K562 (cell line): ENCODE measurements at regions not wholly inside any gene's neighbourhood (a gene's known extent, or its start where the extent isn't known, plus 50 kb on each side); places are given as distances from the start of the nearest gene placed in this dataset.

Experiments used
- ATAC-seq: fragments of 200-7000 bp; cut with Tn5 transposase; 3 replicates; pipeline ENCODE4 v1.9.1; 2020; ENCODE audit warnings: moderate library complexity
- BruUV-seq: library from RNA; stranded (reverse); fragments of 400-500 nt; replicated peaks from 2 replicates; lab custom pipeline; 2021; lab: Mats Ljungman, UMichigan
- CTCF ChIA-PET: fragments of 300-600 bp; formaldehyde crosslinking; extraction: SDS; loops from one replicate; lab custom pipeline; 2021; ENCODE audit warnings: low intra/inter-chr PET ratio; lab: Yijun Ruan, JAX
- POLR2A ChIA-PET: fragments of 300-600, 350-650 bp; sonication (Branson Sonifier 250); formaldehyde crosslinking; extraction: SDS; loops from one replicate; lab custom pipeline; 2021; ENCODE audit warnings: antibody characterized with exemption, inconsistent platforms; lab: Yijun Ruan, JAX
- DNase-seq, 4 experiments: peaks; one replicate each; pipeline versions ENCODE4 v3.0.0 to v3.0.0-alpha.2; 2011 to 2018; ENCODE audit warnings: low spot score in 3 of 4, mixed read lengths in 3 of 4; ENCODE audit errors: extremely low read depth in 1 of 4
- FAIRE-seq: peaks from 2 replicates; lab custom pipeline; 2011; peaks lifted over from hg19 to GRCh38; lab: Jason Lieb, UNC
- H2AFZ ChIP-seq: 2 replicates; pipeline ENCODE4 v1.6.0; 2011; ENCODE audit warnings: low read depth, low read length, control low read depth, inconsistent platforms
- H3K27ac ChIP-seq: fragments of 200-600 bp; 3 replicates; pipeline ENCODE4 v1.8.0; 2011; ENCODE audit warnings: low read depth, mild to moderate bottlenecking, control low read depth, inconsistent platforms, low read length, moderate library complexity, mixed read lengths; ENCODE audit errors: extremely low read depth
- H3K27me3 ChIP-seq, 2 experiments: fragments of 300-600 bp in 1 of 2; 2 replicates in 1 of 2; 3 replicates in 1 of 2; pipeline versions ENCODE4 v1.6.0 to v1.8.0; 2011; ENCODE audit warnings: inconsistent platforms in 2 of 2, low read length in 2 of 2, mild to moderate bottlenecking in 1 of 2, mixed read lengths in 1 of 2, moderate library complexity in 1 of 2; ENCODE audit not compliant: control insufficient read depth in 2 of 2, insufficient read depth in 2 of 2
- H3K36me3 ChIP-seq: fragments of 300-600 bp; 3 replicates; pipeline ENCODE4 v1.8.0; 2011; ENCODE audit warnings: mild to moderate bottlenecking, low read length, inconsistent platforms; ENCODE audit not compliant: control insufficient read depth, insufficient read depth
- H3K4me1 ChIP-seq, 2 experiments: fragments of 200-600 bp in 1 of 2; replicated peaks in 1 of 2; 2 replicates in 1 of 2; 3 replicates in 1 of 2; pipeline versions ENCODE4 v1.5.1 to v1.8.0; 2011; ENCODE audit warnings: inconsistent platforms in 2 of 2, low read length in 2 of 2, mild to moderate bottlenecking in 1 of 2, mixed read lengths in 1 of 2, moderate library complexity in 1 of 2; ENCODE audit not compliant: control insufficient read depth in 2 of 2, insufficient read depth in 2 of 2
- H3K4me2 ChIP-seq: 2 replicates; pipeline ENCODE4 v1.6.1; 2011; ENCODE audit warnings: low read length, control low read depth, inconsistent platforms, mixed read lengths; ENCODE audit not compliant: insufficient read depth
- H3K4me3 ChIP-seq: fragments of 200-600 bp; sonication (generic), shearing (Covaris generic); 2 replicates; pipeline ENCODE4 v1.5.1; 2016; ENCODE audit warnings: control low read depth, inconsistent platforms
- H3K79me2 ChIP-seq: fragments of 200-600 bp; 3 replicates; pipeline ENCODE4 v1.8.0; 2011; ENCODE audit warnings: low read length, inconsistent platforms; ENCODE audit not compliant: control insufficient read depth, insufficient read depth
- H3K9ac ChIP-seq, 2 experiments: 2 replicates each; pipeline versions ENCODE4 v1.6.0 to v1.6.1; 2011; ENCODE audit warnings: low read depth in 2 of 2, low read length in 2 of 2, control low read depth in 1 of 2, inconsistent platforms in 1 of 2, mild to moderate bottlenecking in 1 of 2, mixed read lengths in 1 of 2; ENCODE audit not compliant: insufficient read depth in 1 of 2
- H3K9me1 ChIP-seq: one replicate; pipeline ENCODE4 v1.6.0; 2011; ENCODE audit warnings: inconsistent platforms, mild to moderate bottlenecking, low read length, moderate library complexity; ENCODE audit not compliant: control insufficient read depth, insufficient read depth
- H3K9me3 ChIP-seq: replicated peaks from 2 replicates; pipeline ENCODE4 v1.5.1; 2011; ENCODE audit warnings: low read depth, low read length, inconsistent platforms; ENCODE audit not compliant: control insufficient read depth, insufficient read depth
- H4K20me1 ChIP-seq: replicated peaks from 2 replicates; pipeline ENCODE4 v1.6.1; 2011; ENCODE audit warnings: low read length, inconsistent platforms, mixed read lengths; ENCODE audit not compliant: control insufficient read depth, insufficient read depth
- DIDO1 ChIP-seq: fragments of 450-650 bp; IDR thresholded peaks from 2 replicates; pipeline ENCODE4 v1.6.1; 2016; ENCODE audit warnings: low read depth, missing biosample characterization, missing genetic modification characterization
- GABPB2 ChIP-seq: fragments of 250-450 bp; sonication (Bioruptor Pico); conservative IDR thresholded peaks from 2 replicates; pipeline ENCODE4 v1.5.1; 2021; ENCODE audit warnings: mild to moderate bottlenecking
- MAFF ChIP-seq: IDR thresholded peaks from 2 replicates; pipeline ENCODE4 v1.6.1; 2012; ENCODE audit warnings: low read length, improper control_type of control experiment
- NCOR1 ChIP-seq: fragments of 450-650 bp; IDR thresholded peaks from 2 replicates; pipeline ENCODE4 v1.6.1; 2016; ENCODE audit warnings: mild to moderate bottlenecking, moderate library complexity
- RBM39 ChIP-seq: fragments of 200-400 bp; formaldehyde crosslinking; optimal IDR thresholded peaks from 2 replicates; pipeline ENCODE3; 2018; ENCODE audit warnings: low read depth, low read length
- RUNX1 ChIP-seq: sonication (generic); IDR thresholded peaks from 2 replicates; pipeline ENCODE4 v1.6.1; 2016; ENCODE audit warnings: antibody characterized with exemption, low read depth
- SMARCB1 ChIP-seq: IDR thresholded peaks from 2 replicates; pipeline ENCODE4 v1.6.1; 2011; ENCODE audit warnings: improper control_type of control experiment, low read depth; ENCODE audit not compliant: insufficient read length
- U2AF1 ChIP-seq: fragments of 200-400 bp; formaldehyde crosslinking; optimal IDR thresholded peaks from 2 replicates; pipeline ENCODE3; 2017; ENCODE audit warnings: mild to moderate bottlenecking, low read depth, low read length, moderate library complexity
- ZFP91 ChIP-seq: sonication (generic); formaldehyde crosslinking; IDR thresholded peaks from 2 replicates; pipeline ENCODE4 v1.8.0; 2022; ENCODE audit warnings: mild to moderate bottlenecking, missing genetic modification reagents
- WGBS: fragments of 100-300 bp; shearing (Covaris generic); methylation state at CpG from one replicate; pipeline ENCODE4 v1.1.6; 2016; ENCODE audit warnings: low coverage, mixed read lengths; ENCODE audit not compliant: insufficient coverage; ENCODE audit errors: missing lambda C conversion rate; 5-methylcytosine and 5-hydroxymethylcytosine counted together
- in situ Hi-C: fragments of 300-500 bp; cut with MboI; formaldehyde crosslinking; loops from 4 replicates; pipeline ENCODE4 v1.15.0; 2018; ENCODE audit warnings: inconsistent platforms, mixed read lengths
- intact Hi-C: fragments of 100-400 bp; cut with micrococcal nuclease; formaldehyde crosslinking; loops from 2 replicates; pipeline ENCODE4 v1.14.2; 2022

GRCh38 chr13:73827434-73827833, 306.8 kb downstream of the KLF12 start:
- intact Hi-C loops, result no loop called here
- WGBS, result 0% methylated on average over 1 of the region's 3 CpGs
- Histone ChIP-seq H3K27me3 (no peaks in the 10 kb centered on the region), H2AFZ (no peak overlapping the region), H3K9ac (no peak overlapping the region), H3K4me1 (no peaks in the 10 kb centered on the region)
- no peak for DNase-seq
- ChIA-PET CTCF (no interaction called here), POLR2A (no interaction called here)
- no peak for ATAC-seq
- FAIRE-seq, result no peak
- TF ChIP-seq RUNX1, result no peak
- TF ChIP-seq U2AF1, result no peak
- no peak for TF ChIP-seq NCOR1
- TF ChIP-seq GABPB2 (CRISPR knock-in tag), result no peak
- TF ChIP-seq SMARCB1, result no peak
- no peak for TF ChIP-seq MAFF
- TF ChIP-seq ZFP91 (CRISPR knock-in tag), result no peak
- no peak for TF ChIP-seq DIDO1 (tag)
- TF ChIP-seq RBM39, result no peak
- TF ChIP-seq, all 486 proteins: peak for 0
- H3K36me3 ChIP-seq, result no peaks in the 10 kb centered on the region
- no peak overlapping the region for H3K4me2 ChIP-seq
- H3K9me1 ChIP-seq, result no peaks in the 10 kb centered on the region
- H3K27ac ChIP-seq, result no peak overlapping the region
- H3K4me3 ChIP-seq, result no peak overlapping the region
- in situ Hi-C loops, result no loop called here
- H4K20me1 ChIP-seq, result no peaks in the 10 kb centered on the region
- no peaks in the 10 kb centered on the region for H3K79me2 ChIP-seq
- H3K9me3 ChIP-seq, result no peaks in the 10 kb centered on the region
- BruUV-seq, result no TSS peak
